Right renal cortex interstitium (tissue), 3 donors: ENCODE measurements at regions not wholly inside any gene's neighbourhood (a gene's known extent, or its start where the extent isn't known, plus 50 kb on each side); places are given as distances from the start of the nearest gene placed in this dataset.

ENCODE experiments used
- DNase-seq, 3 donors: peaks; one replicate each; pipeline ENCODE4 v3.0.0-alpha.2; 2013; ENCODE audit warnings: low read depth in 3 of 3, low spot score in 2 of 3

DNA sequence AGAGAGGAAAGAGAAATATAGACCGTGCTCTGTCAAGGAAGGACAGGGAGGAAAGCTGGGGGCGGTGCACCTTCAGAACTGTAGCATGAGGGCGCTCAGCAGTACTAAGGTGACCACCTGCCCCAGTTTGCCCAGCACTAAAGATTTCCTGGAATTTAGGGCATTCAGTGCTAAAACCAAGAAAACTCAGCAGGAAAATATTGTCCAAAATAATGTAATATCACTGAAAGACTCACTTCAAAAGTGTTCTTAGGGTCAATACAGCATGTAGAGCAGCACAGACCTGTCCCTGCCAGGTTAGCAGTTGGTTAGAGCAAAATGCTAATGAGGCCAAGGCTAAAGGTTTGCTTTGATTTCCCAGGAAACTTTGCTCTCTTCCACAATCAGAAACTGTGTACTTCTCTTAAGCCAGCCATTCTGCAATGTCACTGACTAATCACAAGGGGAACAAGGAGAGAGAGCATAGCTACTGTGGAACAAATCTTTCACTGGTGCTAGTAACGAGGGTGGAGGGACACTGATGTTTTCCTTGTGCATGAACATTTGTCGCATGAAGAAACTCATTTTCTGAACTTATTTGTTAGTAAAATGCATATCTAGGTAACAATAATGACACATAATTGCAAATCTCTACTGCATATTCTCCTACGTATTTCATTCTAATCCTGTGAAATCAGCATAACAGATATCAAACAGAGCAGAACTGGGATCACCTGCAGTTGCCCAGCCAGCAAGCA is 53.0 kb upstream of the GRAMD2B start:
- no peak for DNase-seq

DNA sequence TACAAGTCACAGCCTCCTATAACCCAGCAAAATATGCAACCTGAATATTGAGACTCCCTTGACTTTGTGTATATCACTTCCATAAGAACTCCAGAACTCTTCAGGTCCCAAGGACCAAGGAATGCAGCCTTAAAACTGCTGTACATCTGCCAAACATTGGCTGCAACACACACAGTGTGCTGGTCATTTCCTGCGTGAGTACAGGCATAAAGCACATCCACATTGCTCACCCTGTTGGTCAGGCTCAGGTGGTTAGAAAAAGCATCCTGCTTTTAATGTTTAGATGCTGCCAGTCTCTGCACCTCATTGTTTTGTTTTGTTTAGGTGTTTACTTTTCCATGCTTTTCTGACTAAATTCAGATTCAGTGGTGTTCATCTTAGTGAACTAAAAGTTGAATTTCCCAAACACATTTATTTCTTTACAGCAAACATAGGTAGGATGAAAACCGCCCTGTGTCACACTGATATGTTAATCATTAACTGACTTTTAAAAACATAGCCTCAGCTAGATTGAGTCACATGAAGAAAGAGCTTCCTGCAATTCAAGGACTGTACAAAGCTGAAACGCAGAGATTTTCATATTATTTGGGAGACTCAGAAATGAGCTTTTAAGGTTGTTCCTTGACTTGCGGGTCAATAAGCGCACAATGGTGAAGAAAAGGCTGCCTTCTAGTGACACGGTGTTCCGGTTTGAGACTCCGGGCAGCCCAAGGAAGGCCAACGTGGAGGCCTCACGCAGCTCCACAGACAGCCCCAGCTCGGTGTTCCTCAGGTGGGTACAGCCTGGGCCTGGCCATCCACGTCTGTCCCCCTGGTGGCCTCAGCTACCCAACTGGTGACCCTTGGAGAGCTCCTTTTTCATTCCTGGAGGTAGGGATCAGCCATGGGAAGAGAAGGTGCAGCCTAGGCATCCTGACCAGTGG is 52.2 kb upstream of the GRAMD2B start:
- no peak for DNase-seq

DNA sequence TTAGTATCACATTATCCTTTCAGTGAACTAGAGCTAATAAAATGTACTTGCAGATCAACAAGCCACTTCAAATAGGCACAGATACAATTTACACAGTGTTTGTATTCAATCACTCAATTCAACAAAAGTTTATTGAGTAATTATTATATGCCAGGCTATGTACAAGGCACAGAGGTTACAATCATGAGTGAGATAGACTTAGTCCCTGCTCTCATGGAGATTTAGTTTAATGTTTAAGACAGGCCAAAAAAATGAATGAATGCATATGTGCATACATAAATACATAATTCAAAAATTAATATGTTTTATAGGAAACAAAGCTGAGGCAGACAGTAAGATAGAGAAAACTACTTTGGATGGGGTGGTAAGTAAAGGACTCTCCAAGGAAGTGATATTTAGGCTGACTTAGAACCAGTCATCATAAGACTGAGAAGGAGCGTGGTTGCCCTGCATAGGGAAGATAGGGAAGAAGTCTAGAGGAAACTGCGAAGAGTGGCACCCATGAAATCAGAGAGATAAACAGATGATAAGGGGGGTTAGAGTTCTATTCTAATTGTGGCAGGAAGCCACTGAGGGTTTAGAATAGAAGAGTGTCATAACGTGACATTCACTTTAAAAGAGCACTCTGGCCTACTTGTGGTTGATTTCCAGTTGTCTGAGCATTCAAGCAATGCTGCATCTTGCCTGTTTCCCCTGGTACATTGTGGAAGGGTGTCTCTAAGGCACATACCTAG is 49.7 kb upstream of the GRAMD2B start:
- DNase-seq, result no peak
